GM19467 (cell line): ENCODE measurements at regions not wholly inside any gene's neighbourhood (a gene's known extent, or its start where the extent isn't known, plus 50 kb on each side); places are given as distances from the start of the nearest gene placed in this dataset.

Source experiments
- ATAC-seq: cut with Tn5 transposase; IDR thresholded peaks from one replicate; pipeline ENCODE4 v1.9.1; 2021; ENCODE audit warnings: mild to moderate bottlenecking, moderate library complexity; ENCODE audit not compliant: unreplicated experiment

DNA sequence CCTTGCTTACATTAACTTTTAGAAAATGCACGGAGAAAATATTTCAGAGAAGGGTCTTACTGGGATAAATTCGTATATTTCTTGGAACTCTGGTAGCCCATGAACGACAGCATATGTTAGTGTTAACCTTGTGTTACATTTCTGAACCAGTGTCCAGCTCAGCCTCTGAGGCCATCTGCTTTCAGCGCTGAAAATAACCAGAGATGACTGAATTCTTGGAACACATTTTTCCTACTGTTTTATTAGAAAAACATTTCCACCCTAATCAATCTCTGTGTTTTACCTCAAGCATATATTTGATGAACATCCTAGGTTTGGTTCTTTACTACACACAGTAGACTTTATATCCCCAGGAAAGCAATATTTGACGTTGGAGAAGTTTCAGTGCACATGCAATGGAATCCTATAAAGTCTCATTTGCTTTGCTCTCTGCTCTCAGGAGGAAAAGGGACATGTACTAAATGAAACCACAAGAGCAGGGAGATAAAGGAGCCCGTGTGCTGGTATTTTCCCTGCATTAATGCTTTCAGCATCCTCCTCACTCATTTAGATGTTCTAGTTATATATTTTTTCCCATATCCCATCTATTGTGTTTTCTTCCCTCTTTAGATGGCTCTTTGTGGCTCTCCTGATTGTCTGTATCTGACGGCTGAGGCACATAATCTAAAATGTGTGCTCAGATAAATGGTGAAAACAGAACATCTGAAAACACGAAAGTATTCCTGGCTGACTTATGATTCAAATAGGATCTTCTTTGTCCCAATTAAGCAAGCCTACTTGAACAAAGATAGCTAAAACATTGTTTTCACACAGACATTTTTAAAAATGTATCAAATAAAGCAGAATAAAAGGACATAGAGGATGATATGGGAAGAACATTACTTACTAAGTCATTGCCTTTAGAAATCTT is 151.7 kb upstream of the KCNMB2 start:
- no peak for ATAC-seq

- no peak for ATAC-seq
These were observed 150.8 kb upstream of the KCNMB2 start for GRCh38 chr3:178385280-178385952.

GRCh38 chr3:178386401-178386800 is 149.8 kb upstream of the KCNMB2 start:
- no peak for ATAC-seq

GRCh38 chr3:178386880-178387279 is 149.4 kb upstream of the KCNMB2 start:
- ATAC-seq = no peak

GRCh38 chr3:178388473-178388872 is 147.8 kb upstream of the KCNMB2 start:
- ATAC-seq = no peak

DNA sequence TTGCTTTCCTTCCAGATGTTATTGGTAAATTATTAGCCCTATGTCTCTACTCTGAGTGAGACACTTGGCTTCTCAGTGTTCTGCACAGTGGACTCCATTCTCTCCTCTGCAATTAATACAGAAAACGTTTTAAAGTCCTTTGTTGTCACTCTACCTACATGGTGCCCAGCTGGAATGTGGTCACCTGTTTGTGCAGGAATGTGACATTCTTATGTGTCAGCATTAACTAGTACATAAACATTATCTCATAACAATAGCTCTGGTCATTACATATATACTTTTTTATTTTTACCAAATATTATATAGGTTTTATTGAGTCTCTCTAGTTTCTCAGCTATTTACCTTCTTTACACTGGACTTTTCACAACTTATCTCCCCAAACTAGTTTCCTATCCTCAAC is 147.0 kb upstream of the KCNMB2 start:
- ATAC-seq = no peak

DNA sequence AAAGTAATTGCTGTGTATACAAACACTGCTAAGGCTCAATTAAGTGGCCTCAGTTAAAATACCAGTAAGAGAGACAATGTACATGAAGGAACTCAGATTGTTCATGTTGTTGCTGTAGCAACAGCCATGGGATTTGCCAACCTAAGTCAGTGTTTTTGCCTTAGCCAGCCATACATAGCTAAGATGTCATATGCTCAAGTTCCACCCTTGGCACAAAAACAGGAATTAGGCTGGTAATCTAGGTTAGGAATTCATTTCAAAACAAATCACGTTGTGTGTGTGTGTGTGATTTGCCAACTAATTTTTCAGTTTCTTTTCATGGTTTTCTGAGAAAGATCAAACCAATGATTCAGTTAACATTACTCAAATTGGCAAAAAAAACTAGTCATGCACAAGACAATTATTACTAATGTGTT is 143.7 kb upstream of the KCNMB2 start:
- no peak for ATAC-seq

GRCh38 chr3:178393146-178393545 is 143.1 kb upstream of the KCNMB2 start:
- ATAC-seq = no peak

GRCh38 chr3:178393824-178394223 is 142.4 kb upstream of the KCNMB2 start:
- no peak for ATAC-seq

GRCh38 chr3:178396318-178396717 is 139.9 kb upstream of the KCNMB2 start:
- no peak for ATAC-seq

DNA sequence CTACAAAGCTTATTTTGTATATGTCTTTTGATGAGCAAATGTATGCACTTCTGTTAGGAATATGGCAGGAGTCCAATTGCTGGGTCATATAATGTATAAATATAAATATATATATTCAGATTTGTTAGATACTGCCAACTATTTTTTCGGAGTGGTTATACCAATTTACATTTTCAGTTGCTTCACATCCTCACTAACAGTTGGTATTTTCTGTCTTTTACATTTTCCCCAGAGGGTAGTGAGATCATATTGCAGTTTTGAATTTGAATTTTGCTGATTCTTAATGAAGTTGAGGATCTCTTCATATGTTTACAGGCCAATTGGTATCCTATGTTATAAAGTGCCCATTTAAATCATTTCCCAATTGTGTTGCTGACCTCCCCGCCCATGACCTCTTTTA is 139.0 kb upstream of the KCNMB2 start:
- no peak for ATAC-seq

- ATAC-seq = no peak
These were observed 138.4 kb upstream of the KCNMB2 start for GRCh38 chr3:178397836-178398235.

DNA sequence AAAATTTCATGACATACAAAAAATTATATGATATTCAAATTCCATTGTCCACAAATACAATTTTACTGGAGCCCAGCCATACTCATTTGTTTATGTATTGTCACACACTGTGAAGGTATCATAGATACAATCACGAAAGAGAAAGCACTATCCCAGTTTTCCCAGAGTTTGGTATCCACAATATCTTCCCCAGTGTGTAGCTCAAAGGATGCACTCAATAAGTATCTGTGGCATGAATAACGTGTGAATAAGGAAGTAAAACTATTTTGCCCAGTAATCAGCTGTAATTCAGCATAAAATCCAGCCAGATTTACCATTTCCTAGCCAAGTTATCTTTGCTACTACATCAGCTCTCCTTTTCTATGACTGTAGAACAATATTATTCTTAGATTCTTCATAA is 131.3 kb upstream of the KCNMB2 start:
- no peak for ATAC-seq

- no peak for ATAC-seq
These were observed 130.7 kb upstream of the KCNMB2 start for GRCh38 chr3:178405531-178405930.

GRCh38 chr3:178406206-178406605 is 130.0 kb upstream of the KCNMB2 start:
- ATAC-seq = no peak

DNA sequence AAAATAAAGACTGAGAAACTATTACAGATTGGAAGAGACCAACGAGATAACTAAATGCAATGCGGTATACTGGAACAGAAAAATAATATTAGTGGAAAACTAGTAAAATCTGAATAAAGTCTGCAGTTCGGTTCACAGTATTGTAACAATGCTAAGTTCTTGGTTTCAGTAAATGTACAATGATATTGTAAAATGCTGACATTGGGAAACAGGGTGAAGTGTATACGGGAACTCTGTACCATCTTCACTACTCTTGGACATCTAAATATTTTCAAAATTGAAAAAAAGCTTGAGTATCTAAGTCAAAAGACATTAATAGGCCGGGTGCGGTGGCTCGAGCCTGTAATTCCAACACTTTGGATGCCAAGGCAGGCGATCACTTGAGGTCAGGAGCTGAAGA is 120.9 kb upstream of the KCNMB2 start:
- no peak for ATAC-seq

DNA sequence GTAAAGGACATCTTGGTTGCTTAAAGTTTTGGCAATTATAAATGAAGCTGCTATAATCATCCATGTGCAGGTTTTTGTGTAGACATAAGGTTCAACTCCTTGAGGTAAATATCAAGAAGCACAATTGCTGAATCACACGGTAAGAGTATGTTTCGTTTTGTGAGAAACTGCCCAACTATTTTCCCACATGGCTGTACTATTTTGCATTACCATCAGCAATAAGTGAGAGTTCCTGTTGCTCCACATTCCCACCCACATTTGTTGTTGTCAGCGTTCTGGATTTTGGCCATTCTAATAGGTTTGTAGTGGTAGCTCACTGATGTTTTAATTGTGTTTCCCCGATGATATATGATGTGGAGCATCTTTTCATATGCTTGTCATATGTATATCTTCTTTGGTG is 118.5 kb upstream of the KCNMB2 start:
- no peak for ATAC-seq

GRCh38 chr3:178419071-178419470 is 117.2 kb upstream of the KCNMB2 start:
- ATAC-seq = no peak

DNA sequence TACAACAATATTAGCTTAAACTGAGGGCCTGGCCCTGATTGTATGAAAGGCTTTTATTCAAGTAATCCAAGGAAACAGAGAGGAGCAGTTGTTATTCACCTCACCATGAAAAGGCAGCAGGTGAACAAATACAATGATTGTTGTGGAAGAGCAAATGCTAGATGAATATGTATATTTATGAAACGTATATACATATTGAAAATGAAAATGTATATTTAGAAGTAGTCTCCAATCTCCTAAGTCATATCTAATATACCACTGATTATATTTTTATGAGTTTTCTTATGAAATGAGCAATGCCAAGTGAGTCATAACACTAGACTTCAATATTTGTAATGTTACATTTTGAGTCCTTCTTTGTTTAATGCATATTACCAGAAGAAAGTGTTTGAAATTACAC is 116.2 kb upstream of the KCNMB2 start:
- ATAC-seq = no peak

- no peak for ATAC-seq
These were observed 115.2 kb upstream of the KCNMB2 start for GRCh38 chr3:178421069-178421468.

GRCh38 chr3:178422406-178422805 is 113.8 kb upstream of the KCNMB2 start:
- ATAC-seq = no peak

- no peak for ATAC-seq
These were observed 108.2 kb upstream of the KCNMB2 start for GRCh38 chr3:178428037-178428436.
